A549 (cell line): ENCODE measurements at regions not wholly inside any gene's neighbourhood (a gene's known extent, or its start where the extent isn't known, plus 50 kb on each side); places are given as distances from the start of the nearest gene placed in this dataset.

Experiments used
- ATAC-seq, 2 experiments: fragments of 200-7000 bp in 1 of 2; fragments of >200 bp in 1 of 2; cut with Nextera tagmentation in 1 of 2; cut with Tn5 transposase in 1 of 2; 3 replicates each; pipeline versions ENCODE4 v1.8.0 to v1.9.1; 2018 to 2020; ENCODE audit warnings: mild to moderate bottlenecking in 1 of 2, moderate library complexity in 1 of 2
- CTCF ChIA-PET: fragments of 300-600 bp; sonication (Branson Sonifier 250); formaldehyde crosslinking; extraction: SDS; loops from one replicate; lab custom pipeline; 2021; ENCODE audit warnings: antibody characterized with exemption, inconsistent platforms; lab: Yijun Ruan, JAX
- POLR2A ChIA-PET: fragments of 350-600 bp; formaldehyde crosslinking; extraction: SDS; loops from one replicate; lab custom pipeline; 2021; ENCODE audit warnings: antibody characterized with exemption, inconsistent platforms; lab: Yijun Ruan, JAX
- DNase-seq, 2 experiments: peaks; one replicate each; pipeline versions ENCODE4 v3.0.0 to v3.0.0-alpha.2; 2011 to 2016; ENCODE audit warnings: low read depth in 1 of 2, low spot score in 1 of 2
- FAIRE-seq: peaks from 2 replicates; lab custom pipeline; 2011; peaks lifted over from hg19 to GRCh38; lab: Jason Lieb, UNC
- H3K27ac ChIP-seq, 2 experiments: fragments of >200 bp; sonication (Bioruptor Twin); formaldehyde crosslinking; 3 replicates each; pipeline ENCODE4 v1.5.1; 2016 to 2017
- H3K4me1 ChIP-seq: fragments of >200 bp; sonication (Bioruptor Twin); formaldehyde crosslinking; 3 replicates; pipeline ENCODE4 v1.6.1; 2016
- H3K4me2 ChIP-seq: fragments of >200 bp; sonication (Bioruptor Twin); formaldehyde crosslinking; 3 replicates; pipeline ENCODE4 v1.6.1; 2016
- H3K4me3 ChIP-seq: fragments of >200 bp; sonication (Bioruptor Twin); formaldehyde crosslinking; 3 replicates; pipeline ENCODE4 v1.5.1; 2016
- H3K9me3 ChIP-seq: fragments of >200 bp; sonication (Bioruptor Twin); formaldehyde crosslinking; 3 replicates; pipeline ENCODE4 v1.6.1; 2016
- BHLHE40 ChIP-seq: IDR thresholded peaks from 2 replicates; pipeline ENCODE4 v1.6.1; 2012; ENCODE audit warnings: low read depth, low read length, inconsistent platforms
- CEBPB ChIP-seq, 2 experiments: fragments of >200 bp in 1 of 2; sonication (Bioruptor Twin) in 1 of 2; formaldehyde crosslinking in 1 of 2; IDR thresholded peaks; 2 replicates each; pipeline ENCODE4 v1.6.1; 2012 to 2016
- CTCF ChIP-seq: fragments of >200 bp; sonication (Bioruptor Twin); formaldehyde crosslinking; IDR thresholded peaks from 3 replicates; pipeline ENCODE4 v1.5.1; 2016
- EP300 ChIP-seq, 2 experiments: fragments of >200 bp; sonication (Bioruptor Twin); formaldehyde crosslinking; IDR thresholded peaks; 2 replicates in 1 of 2; 3 replicates in 1 of 2; pipeline ENCODE4 v1.6.1; 2016 to 2017
- ESRRA ChIP-seq: fragments of 150-350 bp; IDR thresholded peaks from 2 replicates; pipeline ENCODE4 v1.6.1; 2014; ENCODE audit warnings: mild to moderate bottlenecking, low read length, borderline replicate concordance
- HDAC2 ChIP-seq: fragments of 200-600 bp; sonication (generic); IDR thresholded peaks from 2 replicates; pipeline ENCODE4 v1.6.1; 2016
- HOXA7 ChIP-seq: fragments of 250-450 bp; sonication (Bioruptor Pico); IDR thresholded peaks from 2 replicates; pipeline ENCODE4 v1.5.0; 2020; ENCODE audit warnings: mild to moderate bottlenecking, moderate library complexity
- NR3C1 ChIP-seq: fragments of >200 bp; sonication (Bioruptor Twin); formaldehyde crosslinking; IDR thresholded peaks from 3 replicates; pipeline ENCODE4 v1.6.1; 2017
- PBX3 ChIP-seq: IDR thresholded peaks from 2 replicates; pipeline ENCODE4 v1.6.1; 2012
- POLR2A ChIP-seq: IDR thresholded peaks from 2 replicates; pipeline ENCODE4 v1.6.1; 2012; ENCODE audit warnings: mild to moderate bottlenecking, low read length
- RARB ChIP-seq: fragments of 250-450 bp; sonication (Bioruptor Pico); IDR thresholded peaks from 2 replicates; pipeline ENCODE4 v1.8.0; 2021; ENCODE audit warnings: mild to moderate bottlenecking, moderate library complexity
- RCOR1 ChIP-seq: fragments of 150-350 bp; IDR thresholded peaks from 2 replicates; pipeline ENCODE4 v1.6.1; 2014; ENCODE audit warnings: antibody characterized with exemption, low read length, low read depth
- REST ChIP-seq: fragments of 200-600 bp; sonication (generic); IDR thresholded peaks from 2 replicates; pipeline ENCODE4 v1.6.1; 2016; ENCODE audit warnings: antibody characterized with exemption, mild to moderate bottlenecking, moderate library complexity
- RNF2 ChIP-seq: fragments of 200-600 bp; sonication (generic); IDR thresholded peaks from 2 replicates; pipeline ENCODE4 v1.6.1; 2016; ENCODE audit warnings: low read depth, mild to moderate bottlenecking, antibody characterized with exemption, moderate library complexity, borderline replicate concordance
- SREBF2 ChIP-seq: fragments of 450-650 bp; IDR thresholded peaks from 2 replicates; pipeline ENCODE4 v1.6.1; 2014; ENCODE audit warnings: mild to moderate bottlenecking, moderate library complexity
- TFCP2L1 ChIP-seq: fragments of 250-450 bp; sonication (Bioruptor Pico); IDR thresholded peaks from 2 replicates; pipeline ENCODE4 v1.5.0; 2021; ENCODE audit warnings: mild to moderate bottlenecking
- TP53 ChIP-seq: fragments of 250-450 bp; sonication (Bioruptor Pico); IDR thresholded peaks from 2 replicates; pipeline ENCODE4 v1.5.0; 2021; ENCODE audit warnings: mild to moderate bottlenecking, moderate library complexity
- ZSCAN20 ChIP-seq: fragments of 250-450 bp; sonication (Bioruptor Pico); IDR thresholded peaks from 2 replicates; pipeline ENCODE4 v1.8.0; 2022; ENCODE audit warnings: mild to moderate bottlenecking, moderate library complexity
- WGBS: methylation state at CpG from one replicate; pipeline ENCODE4 v1.1.6; 2017; ENCODE audit errors: missing lambda C conversion rate; 5-methylcytosine and 5-hydroxymethylcytosine counted together
- TF ChIP-seq, protein P1 (sequence below): IDR thresholded peaks from 2 replicates; pipeline ENCODE4 v1.6.1; 2012; ENCODE audit warnings: low read depth, borderline replicate concordance

DNA sequence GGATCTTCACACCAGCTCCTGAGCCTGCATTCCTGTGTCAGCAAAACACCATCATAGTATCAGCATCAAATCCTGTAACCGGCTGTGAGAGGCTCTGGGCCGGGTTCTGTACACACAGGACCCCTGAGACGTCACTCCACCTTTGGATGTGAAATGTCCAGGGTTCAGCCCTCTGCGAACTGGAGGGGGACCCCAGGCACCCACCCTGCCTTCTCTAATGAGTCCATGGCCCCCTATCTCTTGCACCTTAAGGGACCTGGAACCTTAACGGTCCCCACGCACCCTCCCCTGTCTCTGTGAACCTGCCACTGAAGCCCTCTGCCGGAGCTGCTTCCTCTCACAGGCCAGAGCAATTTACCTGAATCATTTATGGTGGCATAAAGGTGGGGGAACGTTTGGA lies 257.8 kb downstream of the NPHP4 start:
- DNase-seq: no peak
- CTCF ChIA-PET: interaction anchor here (3.9 kb wide), 1 partner anchor 11 kb away, joined by 19 read pairs; no protein-coding TSS in a partner anchor
- H3K27ac ChIP-seq: no peak overlapping the region
- no peak overlapping the region for H3K4me2 ChIP-seq
- no peak for TF ChIP-seq HDAC2
- TF ChIP-seq POLR2A: no peak
- no peak for TF ChIP-seq ZSCAN20 (CRISPR knock-in tag)
- TF ChIP-seq CEBPB (IDR thresholded peaks at IDR 0.05): no peak
- no peak for TF ChIP-seq NR3C1
- no peak for TF ChIP-seq TFCP2L1 (CRISPR knock-in tag)
- TF ChIP-seq PBX3: no peak
- TF ChIP-seq BHLHE40: no peak
- no peak for TF ChIP-seq RARB
- TF ChIP-seq TP53 (CRISPR knock-in tag): no peak
- no peak for TF ChIP-seq RCOR1
- TF ChIP-seq ESRRA: no peak
- no peak for TF ChIP-seq REST
- no peak for TF ChIP-seq EP300 (IDR thresholded peaks at IDR 0.05)
- TF ChIP-seq, protein P1, sequence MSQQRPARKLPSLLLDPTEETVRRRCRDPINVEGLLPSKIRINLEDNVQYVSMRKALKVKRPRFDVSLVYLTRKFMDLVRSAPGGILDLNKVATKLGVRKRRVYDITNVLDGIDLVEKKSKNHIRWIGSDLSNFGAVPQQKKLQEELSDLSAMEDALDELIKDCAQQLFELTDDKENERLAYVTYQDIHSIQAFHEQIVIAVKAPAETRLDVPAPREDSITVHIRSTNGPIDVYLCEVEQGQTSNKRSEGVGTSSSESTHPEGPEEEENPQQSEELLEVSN: no peak
- TF ChIP-seq, all 56 proteins: peak for 0
- no peak for ATAC-seq
- POLR2A ChIA-PET: no interaction called here
- Histone ChIP-seq H3K4me1 (no peaks in the 10 kb centered on the region), H3K9me3 (no peaks in the 10 kb centered on the region), H3K4me3 (no peak overlapping the region)
- FAIRE-seq: no peak
- WGBS: 3% methylated on average over 8 of the region's 8 CpGs

GRCh38 chr1:5733596-5733995 lies 258.6 kb downstream of the NPHP4 start:
- ATAC-seq: no peak
- H3K27ac ChIP-seq: no peak overlapping the region
- FAIRE-seq: no peak
- DNase-seq: no peak
- H3K4me1 ChIP-seq: no peaks in the 10 kb centered on the region
- TF ChIP-seq, protein P1: no peak
- TF ChIP-seq HOXA7 (no peak), CTCF (no peak), NR3C1 (no peak), SREBF2 (no peak), RNF2 (no peak)
- TF ChIP-seq, all 56 proteins: peak for 0
- POLR2A ChIA-PET: no interaction called here
- H3K4me2 ChIP-seq: no peak overlapping the region
- H3K4me3 ChIP-seq: no peak overlapping the region
- no peaks in the 10 kb centered on the region for H3K9me3 ChIP-seq
- CTCF ChIA-PET: no interaction called here
- WGBS: 52% methylated on average over 11 of the region's 13 CpGs
